GM19397 (cell line): ENCODE measurements at regions not wholly inside any gene's neighbourhood (a gene's known extent, or its start where the extent isn't known, plus 50 kb on each side); places are given as distances from the start of the nearest gene placed in this dataset.

Source experiments
- ATAC-seq: cut with Tn5 transposase; IDR thresholded peaks from one replicate; pipeline ENCODE4 v1.9.1; 2021; ENCODE audit warnings: mild to moderate bottlenecking, moderate library complexity; ENCODE audit not compliant: unreplicated experiment

DNA sequence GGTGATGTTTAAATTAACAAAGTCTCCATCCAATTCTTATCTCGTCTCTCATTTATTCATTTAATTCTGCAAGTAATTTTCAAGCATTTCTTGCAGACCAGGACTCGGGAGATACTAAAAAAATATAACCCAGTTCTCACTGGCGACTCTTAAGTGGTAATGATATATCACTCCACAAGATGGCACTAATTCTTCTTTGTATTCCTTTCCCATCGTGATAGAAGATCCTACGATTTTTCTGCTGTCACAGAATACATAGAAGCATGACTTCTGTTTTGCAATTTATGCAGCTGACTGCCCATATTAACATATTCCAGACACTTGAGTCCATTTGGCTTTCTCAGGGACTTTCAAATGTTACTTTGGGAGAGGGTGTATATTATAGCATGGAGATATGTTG, 64.0 kb upstream of the FGF13 start:
- ATAC-seq, result no peak

DNA sequence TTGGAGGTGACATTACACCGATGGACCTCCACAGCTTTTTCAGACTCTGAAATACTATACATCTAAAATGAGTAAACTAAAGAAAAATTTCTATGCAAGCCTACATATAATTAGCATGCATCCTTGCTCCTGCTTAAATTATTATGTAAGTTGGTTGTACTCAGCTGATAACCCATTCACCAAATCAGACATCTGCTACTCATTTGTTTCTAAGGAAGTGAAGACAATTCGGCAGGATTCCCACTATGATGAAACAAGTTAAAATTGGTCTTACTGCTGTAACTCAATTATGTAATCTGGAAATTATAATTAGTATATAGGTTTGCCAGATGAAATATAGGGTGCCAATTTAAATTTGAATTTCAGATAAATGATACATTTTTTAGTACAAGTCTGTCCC, 59.5 kb upstream of the FGF13 start:
- no peak for ATAC-seq

GRCh38 chrX:138769918-138770317, 58.4 kb upstream of the FGF13 start:
- ATAC-seq, result no peak

DNA sequence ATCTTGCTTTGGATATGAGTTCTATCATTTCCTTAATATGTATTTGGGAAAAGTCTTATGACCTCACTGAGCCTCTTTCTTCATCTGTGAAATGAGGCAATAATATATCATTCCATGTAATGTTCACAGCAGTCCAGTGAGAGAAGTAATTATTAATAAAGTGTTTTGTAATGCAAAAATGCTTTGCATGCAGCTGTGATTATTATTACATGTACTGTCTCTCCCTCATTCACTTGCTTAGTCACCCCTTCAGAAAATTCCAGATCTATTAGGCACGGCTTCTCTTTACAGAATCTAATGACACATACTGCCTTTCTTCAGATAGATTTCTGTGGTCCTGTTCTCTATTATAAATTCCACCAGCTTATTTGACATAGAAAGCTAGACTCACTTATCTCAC, 53.5 kb upstream of the FGF13 start:
- ATAC-seq, result no peak

DNA sequence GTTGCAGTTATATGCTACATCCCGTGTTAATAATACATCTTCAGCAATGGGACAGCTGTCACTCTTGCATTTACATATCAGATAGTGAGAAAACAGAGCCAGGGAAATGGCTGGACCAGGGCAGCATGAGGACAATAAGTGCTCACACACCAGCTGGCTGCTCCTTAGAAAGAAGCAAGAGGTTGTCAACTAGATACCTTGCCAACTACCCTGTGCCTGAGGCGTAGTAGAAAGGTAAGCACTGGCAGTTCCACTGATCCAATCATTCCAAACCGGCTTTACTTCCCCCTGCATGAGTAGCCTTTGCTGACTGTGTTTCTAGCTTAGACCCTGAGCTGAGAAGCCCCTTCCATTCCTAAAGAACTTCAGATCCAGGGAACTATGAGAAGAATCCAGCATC, 52.2 kb upstream of the FGF13 start:
- ATAC-seq, result no peak

DNA sequence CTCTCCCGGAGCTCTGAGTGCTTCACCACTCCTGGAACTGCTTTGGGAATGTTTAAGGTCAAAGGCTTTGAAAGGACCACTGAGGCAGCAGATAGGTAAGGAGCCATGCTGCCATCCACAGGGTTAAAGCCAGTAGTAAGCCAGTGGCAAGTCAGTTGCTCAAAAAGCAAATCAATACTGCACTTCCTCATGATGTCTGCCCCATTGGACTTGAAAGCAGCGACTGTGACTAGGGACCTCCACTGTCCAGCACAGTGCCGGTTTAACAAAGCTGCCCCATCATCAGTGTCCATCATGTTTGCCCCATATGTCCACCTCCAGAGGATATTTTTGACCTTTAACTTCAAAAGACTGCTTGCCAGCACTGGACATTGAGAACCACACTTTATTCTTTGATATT, 49.9 kb upstream of the FGF13 start:
- no peak for ATAC-seq
